ENCODE measurements at regions not wholly inside any gene's neighbourhood (a gene's known extent, or its start where the extent isn't known, plus 50 kb on each side); places are given as distances from the start of the nearest gene placed in this dataset.
A peak's percentile ranks its signal among the peaks of the same experiment; 100 is the strongest.

GRCh38 chr2:19746611-19747309 is 155.0 kb downstream of the TTC32 start:
- peak; percentile 14 for DNase-seq

GRCh38 chr2:19746137-19746600 is 155.6 kb downstream of the TTC32 start:
- DNase-seq: no peak

GRCh38 chr2:19745318-19746136 is 156.3 kb downstream of the TTC32 start:
- DNase-seq: no peak

GRCh38 chr2:19744456-19745199 is 157.2 kb downstream of the TTC32 start:
- no peak for DNase-seq

GRCh38 chr2:19743641-19744040 is 158.1 kb downstream of the TTC32 start:
- DNase-seq: no peak

- no peak for DNase-seq
These were observed 158.9 kb downstream of the TTC32 start for GRCh38 chr2:19742872-19743271.

GRCh38 chr2:19739256-19739655 is 162.5 kb downstream of the TTC32 start:
- DNase-seq: no peak

DNA sequence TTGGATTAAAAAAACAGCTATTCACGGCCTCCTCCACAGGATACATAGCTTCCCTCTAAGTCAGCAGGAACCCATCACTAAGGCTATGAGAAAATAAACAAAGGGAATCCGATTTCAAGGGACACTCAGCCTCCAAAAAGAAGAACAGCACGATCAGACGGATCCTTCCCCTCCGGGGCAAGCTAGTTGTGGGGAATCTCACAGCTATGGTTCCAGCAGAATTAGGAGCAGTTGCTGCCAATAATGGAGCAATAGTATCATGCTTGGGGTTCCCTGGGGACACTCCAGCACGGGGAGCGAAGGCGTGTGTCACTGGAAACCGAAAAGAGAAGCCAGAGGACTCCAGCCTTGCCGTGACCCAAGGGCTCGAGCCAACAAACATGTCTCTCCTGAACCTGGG is 163.1 kb downstream of the TTC32 start:
- DNase-seq: no peak

- no peak for DNase-seq
These were observed 165.5 kb downstream of the TTC32 start for GRCh38 chr2:19736191-19736831.

GRCh38 chr2:19733951-19734425 is 167.8 kb downstream of the TTC32 start:
- DNase-seq: no peak

- DNase-seq: no peak
These were observed 168.4 kb downstream of the TTC32 start for GRCh38 chr2:19733390-19733789.

DNA sequence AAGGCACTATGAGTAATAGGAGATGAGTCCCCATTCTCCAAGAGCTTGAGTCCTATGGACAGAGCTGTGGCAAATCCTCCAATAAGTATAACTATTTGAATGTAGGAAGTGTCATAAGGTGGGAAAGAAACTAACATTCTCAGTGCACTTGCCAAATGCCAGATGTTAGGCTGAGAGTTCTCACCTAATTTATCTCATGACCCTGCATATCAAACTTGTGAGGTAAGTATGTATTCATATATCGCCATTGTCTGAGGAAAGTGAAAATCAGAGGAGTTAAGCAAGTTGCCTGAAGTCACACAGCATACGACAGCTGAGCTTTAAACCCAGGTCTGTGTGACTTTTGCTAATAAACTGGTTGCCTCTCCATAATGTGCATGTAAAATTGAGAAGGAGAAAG is 169.5 kb downstream of the TTC32 start:
- DNase-seq: no peak

DNA sequence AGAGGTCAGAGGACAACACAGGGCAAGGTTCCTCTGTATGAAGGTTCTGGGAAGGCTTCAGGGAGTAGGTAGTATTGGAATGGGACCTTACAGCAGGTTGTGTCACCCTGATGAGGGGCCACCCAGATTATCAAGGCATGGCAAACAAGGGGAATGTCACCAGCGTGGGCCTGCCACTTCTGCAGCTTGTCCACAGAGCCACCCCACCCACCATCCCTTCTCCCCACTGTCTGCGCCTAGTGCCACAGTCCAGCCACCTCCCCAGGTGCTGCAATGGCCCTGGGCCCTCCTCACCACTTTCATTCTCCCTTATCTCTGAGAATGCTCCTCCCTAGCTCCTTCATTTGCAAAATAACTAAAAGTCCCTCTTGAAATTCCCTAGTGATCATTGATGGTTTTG is 170.3 kb downstream of the TTC32 start:
- no peak for DNase-seq

DNA sequence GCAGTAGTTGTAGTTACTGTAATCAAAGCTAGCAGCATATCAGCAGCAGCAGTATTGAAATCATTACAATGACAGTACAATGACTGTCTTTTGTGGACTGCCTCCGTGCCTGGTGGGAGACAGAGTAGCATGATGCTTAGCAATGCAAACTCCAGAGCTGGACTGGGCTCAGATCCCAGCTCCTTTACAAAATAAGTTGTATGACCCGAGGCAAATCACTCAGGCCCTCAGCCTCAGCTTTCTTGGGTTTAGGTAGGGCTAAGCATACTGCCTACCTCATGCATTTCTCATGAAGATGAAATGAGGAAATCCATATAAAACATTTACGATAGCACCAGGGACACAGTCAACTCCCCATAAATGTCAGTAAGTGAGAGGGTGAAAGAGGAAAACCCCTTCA is 170.7 kb downstream of the TTC32 start:
- no peak for DNase-seq

DNA sequence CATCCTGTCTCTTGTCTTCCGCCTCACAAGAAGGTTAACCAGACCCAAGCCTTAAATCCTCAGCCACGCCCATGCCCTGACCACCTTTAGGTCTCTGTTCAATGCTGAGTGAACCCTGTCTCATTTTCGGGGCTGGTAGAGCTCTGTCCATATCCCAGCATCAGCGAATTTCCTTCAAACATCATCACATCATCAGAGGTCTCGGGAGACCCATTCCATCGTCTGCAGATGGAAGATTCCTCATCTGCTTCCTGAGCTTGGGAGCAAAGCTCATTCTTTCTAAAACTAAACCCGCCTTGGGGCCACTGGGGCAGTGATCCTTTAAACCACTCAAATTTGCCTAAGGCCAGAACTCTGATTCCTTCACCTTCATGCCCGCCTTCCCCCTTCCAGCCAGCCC is 173.7 kb downstream of the TTC32 start:
- no peak for DNase-seq

DNA sequence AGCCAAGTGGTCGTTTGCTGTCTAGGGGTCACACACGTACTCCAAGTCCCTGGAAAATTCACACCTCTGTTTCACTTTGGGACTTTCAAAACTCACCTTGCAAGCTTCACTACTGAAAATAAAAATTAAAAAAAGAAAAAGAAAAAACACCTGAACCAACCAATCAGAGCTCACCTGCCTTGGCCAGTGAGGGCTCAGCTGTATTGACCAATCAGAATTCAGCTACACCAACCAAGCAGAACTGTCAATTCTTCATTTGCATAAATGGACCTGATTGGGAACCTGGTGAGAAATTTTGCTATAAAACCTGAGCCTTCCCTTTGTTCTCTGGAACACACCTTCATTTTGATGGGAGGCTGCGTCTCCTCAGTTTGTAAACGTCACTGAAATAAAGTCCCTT is 176.4 kb downstream of the TTC32 start:
- no peak for DNase-seq

DNA sequence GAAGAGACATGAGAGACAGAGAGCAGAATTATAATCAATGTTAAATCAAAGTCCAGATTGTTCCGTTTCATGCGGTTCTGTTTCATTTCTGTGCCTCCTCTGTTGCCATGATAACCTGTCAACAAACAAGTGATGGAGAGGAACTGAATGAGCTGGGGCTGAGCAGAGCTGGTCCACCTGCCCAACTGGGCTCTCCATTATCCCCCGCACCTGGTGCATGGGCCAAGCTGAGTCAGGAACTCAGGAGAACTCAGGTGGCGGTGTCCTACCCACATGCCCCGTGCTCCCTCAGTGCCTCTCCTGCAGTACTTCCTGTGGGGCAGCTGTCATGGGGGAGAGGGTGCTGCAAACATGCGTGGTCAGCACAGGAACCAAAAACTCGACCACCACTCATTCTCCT is 178.8 kb downstream of the TTC32 start:
- DNase-seq: no peak

DNA sequence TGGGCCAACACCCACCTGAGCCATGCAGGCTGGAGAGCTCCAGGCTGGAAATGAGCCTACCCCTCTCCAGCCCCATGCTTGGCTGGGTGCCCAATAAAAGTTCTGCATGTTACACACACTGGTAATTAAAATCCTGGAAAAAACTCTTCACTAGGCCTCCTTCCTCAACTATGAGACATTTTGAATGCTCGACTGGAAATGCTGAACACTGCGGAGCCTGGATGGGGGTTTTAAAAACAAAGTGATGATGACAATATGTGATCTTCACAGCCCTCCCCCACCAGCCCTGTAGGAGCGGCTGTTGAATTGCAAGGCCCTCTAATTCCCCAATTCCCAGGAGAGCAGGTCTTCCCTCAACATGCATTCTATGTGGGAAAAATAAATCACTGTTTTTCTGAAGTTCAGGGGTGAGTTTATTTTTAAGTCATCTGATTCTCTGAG is 179.2 kb downstream of the TTC32 start:
- peak; percentile 50 for DNase-seq

GRCh38 chr2:19720306-19720705 is 181.5 kb downstream of the TTC32 start:
- no peak for DNase-seq

GRCh38 chr2:19719540-19719939 is 182.2 kb downstream of the TTC32 start:
- no peak for DNase-seq

- no peak for DNase-seq
These were observed 184.3 kb downstream of the TTC32 start for GRCh38 chr2:19717446-19717845.

DNA sequence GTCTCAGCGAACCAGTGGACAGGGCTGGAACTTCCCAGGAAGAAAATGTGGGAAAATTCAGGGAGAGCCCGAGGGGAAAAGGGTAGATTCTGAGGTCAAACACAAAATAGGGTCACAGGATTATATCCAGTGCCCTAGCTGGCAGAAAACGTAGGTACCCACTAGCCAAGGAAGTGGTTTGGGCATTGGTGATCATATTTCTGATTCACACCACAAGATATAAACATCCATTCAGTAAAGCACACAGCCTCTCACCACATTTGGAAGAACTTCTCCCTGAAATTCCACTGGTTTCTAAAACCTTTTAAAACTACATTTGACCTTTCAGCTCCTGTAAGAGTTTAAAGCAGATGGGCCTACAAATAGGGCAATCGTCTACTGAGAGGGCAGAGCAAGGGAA is 186.9 kb downstream of the TTC32 start:
- no peak for DNase-seq

- DNase-seq: no peak
These were observed 188.9 kb downstream of the TTC32 start for GRCh38 chr2:19712850-19713249.
